ENCODE measurements at regions not wholly inside any gene's neighbourhood (a gene's known extent, or its start where the extent isn't known, plus 50 kb on each side); places are given as distances from the start of the nearest gene placed in this dataset.
"Not testable (repeated sequence)": the region's sequence is repeated elsewhere in the genome, so short reads cannot be mapped to it uniquely, and the experiment has no call there.

- no peaks in the 10 kb centered on the region for H3K9me3 ChIP-seq (ENCODE audit: low read length)
- H3K4me2 ChIP-seq (ENCODE audit: low read length) = no peak overlapping the region
- no peaks in the 10 kb centered on the region for H3F3A ChIP-seq (ENCODE audit: insufficient read depth, low read length)
- no peaks in the 10 kb centered on the region for H3K79me2 ChIP-seq (ENCODE audit: insufficient read depth, low read length)
- TF ChIP-seq CTCF (IDR thresholded peaks at IDR 0.05; ENCODE audit: low read length) (no peak), EZH2 (IDR thresholded peaks at IDR 0.05; ENCODE audit: borderline replicate concordance, low read length) (no peak)
- no peaks in the 10 kb centered on the region for H3K9me2 ChIP-seq (ENCODE audit: low read depth, low read length)
- no peak overlapping the region for H3K9ac ChIP-seq (ENCODE audit: low read length)
- H3K27ac ChIP-seq (ENCODE audit: low read depth, low read length, poor library complexity, severe bottlenecking) = no peak overlapping the region
- no peak overlapping the region for H2AFZ ChIP-seq (ENCODE audit: low read length)
- no peaks in the 10 kb centered on the region for H4K20me1 ChIP-seq (ENCODE audit: insufficient read depth, low read length)
- H3K4me3 ChIP-seq (ENCODE audit: low read depth, low read length, poor library complexity, severe bottlenecking) = no peak overlapping the region
- H3K4me1 ChIP-seq (ENCODE audit: insufficient read depth, low read length, severe bottlenecking) = no peaks in the 10 kb centered on the region
- H3K36me3 ChIP-seq (ENCODE audit: insufficient read depth, low read length) = no peaks in the 10 kb centered on the region
- no peaks in the 10 kb centered on the region for H3K27me3 ChIP-seq (ENCODE audit: insufficient read depth, low read length)
Measured at GRCh38 chr5:57976506-57976905, 483.4 kb downstream of the PLK2 start.

GRCh38 chr5:57972099-57972498, 487.8 kb downstream of the PLK2 start:
- H3K9me3 ChIP-seq (ENCODE audit: low read length); H2AFZ ChIP-seq (ENCODE audit: low read length); H3K4me1 ChIP-seq (ENCODE audit: insufficient read depth, low read length, severe bottlenecking); H3K9ac ChIP-seq (ENCODE audit: low read length); H3K79me2 ChIP-seq (ENCODE audit: insufficient read depth, low read length); H3F3A ChIP-seq (ENCODE audit: insufficient read depth, low read length); H3K4me3 ChIP-seq (ENCODE audit: low read depth, low read length, poor library complexity, severe bottlenecking); H3K36me3 ChIP-seq (ENCODE audit: insufficient read depth, low read length); H3K4me2 ChIP-seq (ENCODE audit: low read length); H3K27me3 ChIP-seq (ENCODE audit: insufficient read depth, low read length); H3K27ac ChIP-seq (ENCODE audit: low read depth, low read length, poor library complexity, severe bottlenecking); H4K20me1 ChIP-seq (ENCODE audit: insufficient read depth, low read length); H3K9me2 ChIP-seq (ENCODE audit: low read depth, low read length): not testable (repeated sequence)

- H3K4me1 ChIP-seq (ENCODE audit: insufficient read depth, low read length, severe bottlenecking) = no peaks in the 10 kb centered on the region
- no peaks in the 10 kb centered on the region for H3K9me2 ChIP-seq (ENCODE audit: low read depth, low read length)
- TF ChIP-seq CTCF (IDR thresholded peaks at IDR 0.05; ENCODE audit: low read length) = no peak
- no peak for TF ChIP-seq EZH2 (IDR thresholded peaks at IDR 0.05; ENCODE audit: borderline replicate concordance, low read length)
- no peaks in the 10 kb centered on the region for H3K9me3 ChIP-seq (ENCODE audit: low read length)
- H3K36me3 ChIP-seq (ENCODE audit: insufficient read depth, low read length) = no peaks in the 10 kb centered on the region
- H3K79me2 ChIP-seq (ENCODE audit: insufficient read depth, low read length) = no peaks in the 10 kb centered on the region
- no peaks in the 10 kb centered on the region for H3K27me3 ChIP-seq (ENCODE audit: insufficient read depth, low read length)
- H4K20me1 ChIP-seq (ENCODE audit: insufficient read depth, low read length) = no peaks in the 10 kb centered on the region
- no peak overlapping the region for H2AFZ ChIP-seq (ENCODE audit: low read length)
- no peak overlapping the region for H3K4me2 ChIP-seq (ENCODE audit: low read length)
- H3K9ac ChIP-seq (ENCODE audit: low read length) = no peak overlapping the region
- no peak overlapping the region for H3K27ac ChIP-seq (ENCODE audit: low read depth, low read length, poor library complexity, severe bottlenecking)
- no peak overlapping the region for H3K4me3 ChIP-seq (ENCODE audit: low read depth, low read length, poor library complexity, severe bottlenecking)
- no peaks in the 10 kb centered on the region for H3F3A ChIP-seq (ENCODE audit: insufficient read depth, low read length)
Measured at GRCh38 chr5:57960569-57960968, 478.0 kb upstream of the ACTBL2 start.

- no peaks in the 10 kb centered on the region for H3K9me3 ChIP-seq (ENCODE audit: low read length)
- no peak overlapping the region for H3K4me2 ChIP-seq (ENCODE audit: low read length)
- H4K20me1 ChIP-seq (ENCODE audit: insufficient read depth, low read length) = no peaks in the 10 kb centered on the region
Measured at GRCh38 chr5:57956636-57957035, 474.0 kb upstream of the ACTBL2 start.

More at GRCh38 chr5:57956636-57957035, 474.0 kb upstream of the ACTBL2 start:
- Histone ChIP-seq H3F3A (ENCODE audit: insufficient read depth, low read length) (no peaks in the 10 kb centered on the region), H3K4me3 (ENCODE audit: low read depth, low read length, poor library complexity, severe bottlenecking) (no peak overlapping the region), H3K79me2 (ENCODE audit: insufficient read depth, low read length) (no peaks in the 10 kb centered on the region), H3K36me3 (ENCODE audit: insufficient read depth, low read length) (no peaks in the 10 kb centered on the region), H3K4me1 (ENCODE audit: insufficient read depth, low read length, severe bottlenecking) (no peaks in the 10 kb centered on the region), H3K9ac (ENCODE audit: low read length) (no peak overlapping the region), H3K27ac (ENCODE audit: low read depth, low read length, poor library complexity, severe bottlenecking) (no peak overlapping the region), H2AFZ (ENCODE audit: low read length) (no peak overlapping the region), H3K9me2 (ENCODE audit: low read depth, low read length) (no peaks in the 10 kb centered on the region), H3K27me3 (ENCODE audit: insufficient read depth, low read length) (no peaks in the 10 kb centered on the region)
- no peak for TF ChIP-seq EZH2 (IDR thresholded peaks at IDR 0.05; ENCODE audit: borderline replicate concordance, low read length)
- no peak for TF ChIP-seq CTCF (IDR thresholded peaks at IDR 0.05; ENCODE audit: low read length)
